ENCODE measurements at regions not wholly inside any gene's neighbourhood (a gene's known extent, or its start where the extent isn't known, plus 50 kb on each side); places are given as distances from the start of the nearest gene placed in this dataset.

DNA sequence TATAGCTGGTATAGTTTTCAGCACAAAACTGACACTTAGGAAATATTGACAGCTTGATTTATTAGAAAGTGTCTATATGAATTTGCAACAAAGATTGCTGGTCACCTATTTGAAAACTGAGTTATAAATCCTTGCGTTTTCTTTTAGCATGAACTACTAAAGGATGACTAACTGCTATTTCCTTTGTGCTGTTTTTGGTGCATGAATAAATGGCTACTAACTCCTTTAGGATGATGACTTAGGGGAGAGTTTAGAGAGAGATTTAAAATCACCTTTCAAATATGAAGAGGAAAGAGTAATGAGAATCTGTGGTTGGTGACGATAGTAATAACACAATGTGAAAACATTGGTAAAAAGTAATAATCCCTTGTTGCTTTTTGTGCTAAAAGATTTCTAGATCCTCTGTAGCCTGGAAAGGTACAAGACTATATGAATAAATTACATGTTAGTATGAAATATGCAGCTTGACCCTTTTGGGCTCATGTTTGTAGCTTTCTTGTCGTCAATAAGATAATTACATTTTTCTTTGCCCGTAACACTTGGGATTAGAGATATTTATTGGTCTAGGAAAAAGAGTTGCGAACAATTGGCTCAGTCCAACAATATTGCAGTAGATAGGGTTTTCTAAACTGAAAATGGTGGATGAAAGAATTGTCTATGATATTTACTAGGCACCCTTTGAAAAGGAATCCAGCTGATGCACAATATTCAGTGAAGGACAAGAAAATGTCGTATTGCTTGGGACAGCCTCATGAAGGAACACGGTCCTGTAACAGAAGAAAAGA is 453.0 kb downstream of the ADAMTS20 start:
- ATAC-seq (no peak), DNase-seq (no peak)
- H3K9me3 ChIP-seq: no peaks in the 10 kb centered on the region
- no peaks in the 10 kb centered on the region for H3K27me3 ChIP-seq (ENCODE audit: insufficient read depth in 3 of 3, low read length in 2 of 3)
- TF ChIP-seq, protein P1, sequence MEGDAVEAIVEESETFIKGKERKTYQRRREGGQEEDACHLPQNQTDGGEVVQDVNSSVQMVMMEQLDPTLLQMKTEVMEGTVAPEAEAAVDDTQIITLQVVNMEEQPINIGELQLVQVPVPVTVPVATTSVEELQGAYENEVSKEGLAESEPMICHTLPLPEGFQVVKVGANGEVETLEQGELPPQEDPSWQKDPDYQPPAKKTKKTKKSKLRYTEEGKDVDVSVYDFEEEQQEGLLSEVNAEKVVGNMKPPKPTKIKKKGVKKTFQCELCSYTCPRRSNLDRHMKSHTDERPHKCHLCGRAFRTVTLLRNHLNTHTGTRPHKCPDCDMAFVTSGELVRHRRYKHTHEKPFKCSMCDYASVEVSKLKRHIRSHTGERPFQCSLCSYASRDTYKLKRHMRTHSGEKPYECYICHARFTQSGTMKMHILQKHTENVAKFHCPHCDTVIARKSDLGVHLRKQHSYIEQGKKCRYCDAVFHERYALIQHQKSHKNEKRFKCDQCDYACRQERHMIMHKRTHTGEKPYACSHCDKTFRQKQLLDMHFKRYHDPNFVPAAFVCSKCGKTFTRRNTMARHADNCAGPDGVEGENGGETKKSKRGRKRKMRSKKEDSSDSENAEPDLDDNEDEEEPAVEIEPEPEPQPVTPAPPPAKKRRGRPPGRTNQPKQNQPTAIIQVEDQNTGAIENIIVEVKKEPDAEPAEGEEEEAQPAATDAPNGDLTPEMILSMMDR (IDR thresholded peaks at IDR 0.05): no peak
- intact Hi-C loops (cut with DNase I): no loop called here
- no peaks in the 10 kb centered on the region for H3K36me3 ChIP-seq (ENCODE audit: insufficient read depth in 1 of 2, low read depth in 1 of 2)
- 92 to 94% (median 92%) methylated on average over 7 of the region's 7 CpGs for WGBS, 3 donors
- no peak overlapping the region for H3K4me3 ChIP-seq
- no peaks in the 10 kb centered on the region for H3K4me1 ChIP-seq
- H3K27ac ChIP-seq: no peak overlapping the region

DNA sequence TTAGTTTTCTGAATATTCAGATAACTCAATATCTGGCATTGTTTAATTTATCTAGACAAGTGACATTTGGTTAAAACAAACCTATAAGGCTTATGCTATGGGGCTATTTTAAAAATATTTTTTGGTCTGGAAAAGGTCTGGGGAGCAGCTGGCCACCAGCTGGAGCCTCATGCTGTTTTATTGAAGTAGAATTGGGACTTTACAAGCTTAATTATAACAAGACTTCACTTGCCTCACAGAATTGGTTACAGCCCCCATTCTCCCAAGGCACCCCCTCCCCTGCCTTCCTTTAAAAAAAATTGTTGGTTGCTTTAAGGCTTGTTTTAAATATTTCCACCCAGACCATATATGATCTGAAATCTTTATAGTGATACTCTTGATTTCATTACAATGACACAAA is 453.9 kb downstream of the ADAMTS20 start:
- intact Hi-C loops (cut with DNase I): no loop called here
- TF ChIP-seq, protein P1 (IDR thresholded peaks at IDR 0.05): no peak
- H3K9me3 ChIP-seq: no peaks in the 10 kb centered on the region
- no peak overlapping the region for H3K27ac ChIP-seq
- H3K27me3 ChIP-seq (ENCODE audit: insufficient read depth in 3 of 3, low read length in 2 of 3): no peaks in the 10 kb centered on the region
- H3K4me3 ChIP-seq: no peak overlapping the region
- H3K36me3 ChIP-seq (ENCODE audit: insufficient read depth in 1 of 2, low read depth in 1 of 2): no peaks in the 10 kb centered on the region
- ATAC-seq: no peak
- H3K4me1 ChIP-seq: no peaks in the 10 kb centered on the region
- no peak for DNase-seq

DNA sequence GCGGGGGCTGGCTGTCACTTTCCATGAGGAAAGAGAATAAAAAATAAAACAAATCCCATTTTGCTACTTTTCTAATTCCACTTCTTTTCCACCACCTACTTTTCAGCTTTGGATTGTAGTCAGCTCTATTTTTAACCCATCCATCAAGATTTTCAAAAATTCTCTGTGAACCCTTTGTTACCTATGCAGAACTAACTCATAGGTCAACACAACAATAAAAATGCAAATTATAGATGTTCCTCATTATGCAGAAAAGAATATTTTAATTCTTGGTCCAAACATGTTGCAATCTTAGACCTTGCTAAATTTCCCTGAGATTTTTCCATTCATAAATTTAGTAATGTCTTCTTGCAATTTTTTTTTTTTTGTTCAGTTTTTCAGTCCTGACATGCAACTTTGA is 454.5 kb downstream of the ADAMTS20 start:
- Histone ChIP-seq H3K4me1 (no peaks in the 10 kb centered on the region), H3K4me3 (no peak overlapping the region), H3K9me3 (no peaks in the 10 kb centered on the region), H3K27me3 (ENCODE audit: insufficient read depth in 3 of 3, low read length in 2 of 3) (no peaks in the 10 kb centered on the region), H3K36me3 (ENCODE audit: insufficient read depth in 1 of 2, low read depth in 1 of 2) (no peaks in the 10 kb centered on the region), H3K27ac (no peak overlapping the region)
- intact Hi-C loops (cut with DNase I): no loop called here
- TF ChIP-seq, protein P1 (IDR thresholded peaks at IDR 0.05): no peak
- DNase-seq: no peak
- WGBS, 3 donors: 41 to 71% (median 48%) methylated on average over 1 of the region's 1 CpG
- no peak for ATAC-seq

DNA sequence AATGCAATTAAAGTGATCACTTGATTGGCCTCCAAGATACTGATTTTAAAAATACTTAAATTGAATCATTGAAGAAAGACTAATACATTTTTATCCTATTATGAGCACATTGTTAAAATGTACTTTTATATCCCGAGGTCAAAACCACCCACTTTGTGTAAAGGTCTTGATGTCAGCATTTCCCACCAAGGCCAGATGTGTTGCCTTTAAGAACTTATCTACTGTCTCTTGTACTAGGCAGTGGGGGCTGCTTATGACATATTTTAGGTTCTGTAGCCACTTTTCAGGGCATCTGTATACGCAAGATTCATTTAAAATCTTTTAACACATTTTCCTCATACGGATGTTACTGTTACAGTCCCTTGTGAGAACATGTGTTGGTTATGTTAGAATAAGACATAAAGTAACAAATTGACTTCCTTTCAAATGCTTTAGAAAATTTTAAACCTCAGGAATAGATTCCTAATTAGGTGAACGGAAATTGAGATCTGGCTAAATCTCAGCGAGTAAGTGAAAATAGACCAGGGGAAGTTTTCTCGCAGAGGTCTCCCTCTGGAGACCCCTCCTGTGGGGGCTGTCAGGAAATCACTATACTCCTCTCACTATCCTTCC is 456.2 kb downstream of the ADAMTS20 start:
- ATAC-seq (no peak), DNase-seq (no peak)
- Histone ChIP-seq H3K4me3 (no peak overlapping the region), H3K27me3 (ENCODE audit: insufficient read depth in 3 of 3, low read length in 2 of 3) (no peaks in the 10 kb centered on the region), H3K36me3 (ENCODE audit: insufficient read depth in 1 of 2, low read depth in 1 of 2) (no peaks in the 10 kb centered on the region), H3K27ac (no peak overlapping the region), H3K9me3 (no peaks in the 10 kb centered on the region), H3K4me1 (no peaks in the 10 kb centered on the region)
- WGBS, 3 donors: 56 to 59% (median 58%) methylated on average over 6 of the region's 6 CpGs
- intact Hi-C loops (cut with DNase I): no loop called here
- TF ChIP-seq, protein P1 (IDR thresholded peaks at IDR 0.05): no peak
